ENCODE measurements at regions not wholly inside any gene's neighbourhood (a gene's known extent, or its start where the extent isn't known, plus 50 kb on each side); places are given as distances from the start of the nearest gene placed in this dataset.

GRCh38 chr2:9109871-9110270, 96.7 kb upstream of the ASAP2 start (continued):
- TF ChIP-seq RAD21 (IDR thresholded peaks at IDR 0.05 in 1 of 2, conservative IDR thresholded peaks at IDR 0.05 in 1 of 2; ENCODE audit: low read depth in 2 of 2, low read length in 2 of 2) (no peak), SP2 (IDR thresholded peaks at IDR 0.05; ENCODE audit: low read length) (no peak), HDAC6 (IDR thresholded peaks at IDR 0.05; ENCODE audit: low read depth, low read length) (no peak), HDAC2 (IDR thresholded peaks at IDR 0.05; ENCODE audit: borderline replicate concordance in 1 of 2, low read depth in 2 of 2, low read length in 2 of 2) (no peak), ATF3 (IDR thresholded peaks at IDR 0.05; ENCODE audit: insufficient read depth, low read depth, low read length) (no peak)

Measured in H1 (cell line).